Natural killer cell treated with Interleukin-12 subunit alpha and Interleukin-12 subunit beta and Interleukin-15 and Interleukin-18, amount 100 ng/mL, for 72 hours (primary cell): ENCODE measurements at regions not wholly inside any gene's neighbourhood (a gene's known extent, or its start where the extent isn't known, plus 50 kb on each side); places are given as distances from the start of the nearest gene placed in this dataset.

Experiments
- ATAC-seq, 2 donors: fragments of 150-1000 bp; cut with Tn5 transposase in 1 of 2; sonication (Bioruptor Pico), chemical (Tn5 transposase) in 1 of 2; 2 replicates each; pipeline ENCODE4 v1.10.0; 2021
- DNase-seq: peaks from one replicate; pipeline ENCODE4 v3.0.0; 2022; ENCODE audit warnings: low spot score
- H3K27ac Mint-ChIP-seq, 2 donors: 1 replicate in 1 of 2; 2 replicates in 1 of 2; pipeline ENCODE4 v1.8.0; 2022; ENCODE audit warnings: mixed read lengths in 2 of 2, mild to moderate bottlenecking in 1 of 2, moderate library complexity in 1 of 2
- H3K27me3 Mint-ChIP-seq, 2 donors: 1 replicate in 1 of 2; 2 replicates in 1 of 2; pipeline ENCODE4 v1.8.0; 2022; ENCODE audit warnings: mixed read lengths in 2 of 2
- H3K36me3 Mint-ChIP-seq: one replicate; pipeline ENCODE4 v1.8.0; 2022; ENCODE audit warnings: mixed read lengths
- H3K4me1 Mint-ChIP-seq, 2 donors: 1 replicate in 1 of 2; 2 replicates in 1 of 2; pipeline ENCODE4 v1.8.0; 2022; ENCODE audit warnings: low read depth in 2 of 2, mixed read lengths in 2 of 2, mild to moderate bottlenecking in 1 of 2
- H3K4me3 Mint-ChIP-seq: one replicate; pipeline ENCODE4 v1.8.0; 2022; ENCODE audit warnings: mixed read lengths
- H3K9me3 Mint-ChIP-seq: 2 replicates; pipeline ENCODE4 v1.8.0; 2022; ENCODE audit warnings: mixed read lengths

DNA sequence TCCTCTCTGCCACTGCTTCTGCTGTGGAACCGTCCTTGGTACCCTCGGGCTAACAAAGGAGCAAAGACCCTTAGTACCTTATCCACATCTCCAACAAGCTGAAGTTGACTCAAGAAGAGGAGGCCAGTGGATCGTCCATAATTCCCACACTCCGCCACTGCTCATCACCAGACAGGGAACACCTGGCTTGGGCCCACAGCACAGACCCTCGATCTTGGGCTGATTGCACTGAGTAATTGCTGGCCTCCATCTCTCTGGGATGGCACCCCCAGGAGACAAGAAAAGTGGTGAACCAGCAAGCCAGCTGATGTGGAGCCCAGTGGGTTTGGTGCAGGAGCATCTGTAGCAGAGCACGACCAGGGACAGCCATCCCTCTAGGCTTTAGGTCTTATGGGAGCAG, 109.4 kb upstream of the GRIK2 start:
- ATAC-seq (no peak), DNase-seq (no peak)
- H3K9me3 Mint-ChIP-seq, result peaks cover 9% of the 10 kb centered on the region
- H3K36me3 Mint-ChIP-seq, result no peaks in the 10 kb centered on the region
- no peak overlapping the region for H3K27ac Mint-ChIP-seq
- no peak overlapping the region for H3K4me3 Mint-ChIP-seq
- no peaks in the 10 kb centered on the region for H3K27me3 Mint-ChIP-seq
- no peaks in the 10 kb centered on the region for H3K4me1 Mint-ChIP-seq

DNA sequence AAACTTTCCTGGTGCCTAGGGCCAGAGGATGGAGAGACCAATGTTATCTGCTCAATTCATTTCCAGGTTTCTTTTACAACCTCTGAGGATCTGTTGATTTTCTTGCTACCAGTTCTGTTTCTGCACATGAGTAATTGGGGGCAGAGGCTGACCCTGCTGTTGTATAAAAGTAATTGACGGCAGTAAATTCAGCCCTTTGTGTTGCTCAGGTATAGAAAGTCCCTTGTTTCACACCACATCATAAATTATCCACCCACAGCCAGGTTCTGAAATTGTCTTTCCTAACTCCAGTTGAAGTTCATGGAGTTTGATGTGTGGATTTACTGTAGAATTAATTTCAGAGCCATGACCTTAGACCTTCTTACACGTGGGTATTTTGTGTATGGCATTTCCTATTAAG, 107.4 kb upstream of the GRIK2 start:
- Mint-ChIP-seq H3K36me3 (no peaks in the 10 kb centered on the region), H3K27ac (no peak overlapping the region), H3K9me3 (peaks cover 9% of the 10 kb centered on the region), H3K4me1 (no peaks in the 10 kb centered on the region), H3K4me3 (no peak overlapping the region), H3K27me3 (no peaks in the 10 kb centered on the region)
- DNase-seq, result no peak
- ATAC-seq, result no peak

DNA sequence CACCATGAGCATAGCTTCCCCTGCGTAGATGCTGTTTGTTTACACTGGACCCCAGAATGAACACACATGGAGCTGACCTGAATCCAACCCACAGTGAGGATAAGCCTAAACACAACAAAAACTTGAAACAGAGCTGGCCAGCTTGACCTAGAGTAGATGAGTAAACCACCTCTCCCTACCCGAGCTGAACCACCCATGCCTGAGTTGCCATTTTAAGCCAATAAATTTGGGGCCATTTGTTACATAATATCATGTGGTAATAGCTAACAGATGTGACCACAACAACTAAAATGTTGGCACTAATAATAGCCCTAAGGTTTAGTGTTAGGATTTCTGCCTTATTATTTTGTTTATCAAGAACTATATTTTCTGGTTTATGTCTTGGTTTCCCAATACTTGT, 103.2 kb upstream of the GRIK2 start:
- Mint-ChIP-seq H3K27me3 (no peaks in the 10 kb centered on the region), H3K9me3 (peaks cover 26% of the 10 kb centered on the region), H3K27ac (no peak overlapping the region), H3K4me3 (no peak overlapping the region), H3K36me3 (no peaks in the 10 kb centered on the region), H3K4me1 (no peaks in the 10 kb centered on the region)
- no peak for DNase-seq
- no peak for ATAC-seq

DNA sequence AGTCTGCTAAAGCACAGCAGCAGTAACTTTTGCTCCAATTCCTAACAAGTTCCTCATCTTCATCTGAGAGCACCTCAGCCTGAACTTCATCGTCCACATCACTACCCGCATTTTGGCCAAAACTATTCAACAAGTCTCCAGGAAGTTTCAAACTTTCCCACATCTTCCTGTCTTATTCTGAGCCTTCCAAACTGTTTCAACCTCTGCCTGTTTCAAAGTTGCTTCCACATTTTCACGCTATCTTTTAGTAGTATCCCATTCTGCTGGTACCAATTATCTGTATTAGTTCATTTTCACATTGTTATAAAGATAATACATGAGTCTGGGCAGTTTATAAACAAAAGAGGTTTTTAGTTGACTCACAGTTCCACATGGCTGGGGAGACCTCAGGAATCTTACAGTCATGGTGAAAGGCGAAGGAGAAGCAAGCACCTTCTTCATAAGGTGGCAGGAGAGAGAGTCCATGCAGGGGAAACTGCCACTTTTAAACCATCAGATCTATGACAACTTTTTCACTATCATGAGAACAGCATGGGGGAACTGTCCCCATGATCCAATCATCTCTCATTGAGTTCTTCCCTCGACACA, 99.4 kb upstream of the GRIK2 start:
- Mint-ChIP-seq H3K9me3 (peaks cover 21% of the 10 kb centered on the region), H3K4me3 (no peak overlapping the region), H3K27me3 (no peaks in the 10 kb centered on the region), H3K27ac (no peak overlapping the region), H3K4me1 (no peaks in the 10 kb centered on the region), H3K36me3 (no peaks in the 10 kb centered on the region)
- ATAC-seq (no peak), DNase-seq (no peak)

DNA sequence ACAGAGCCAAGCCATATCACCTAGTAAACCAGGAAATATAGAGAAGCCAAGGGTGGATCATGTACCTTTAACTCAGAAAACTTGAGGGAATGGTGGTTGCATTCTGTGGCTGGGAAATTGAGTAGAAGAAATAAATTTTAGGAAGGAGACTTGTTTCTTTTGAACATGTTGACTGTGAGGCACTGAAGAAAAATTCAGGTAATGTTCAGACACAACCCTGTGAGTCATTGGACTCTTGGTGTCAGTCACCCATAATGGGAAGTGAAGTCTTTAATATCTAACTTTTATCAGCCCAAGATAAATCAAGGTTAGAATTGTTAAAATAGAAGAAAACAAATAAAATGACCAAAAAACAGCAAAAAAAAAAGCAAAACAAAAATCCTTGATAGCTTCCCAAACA, 98.8 kb upstream of the GRIK2 start:
- Mint-ChIP-seq H3K27ac (no peak overlapping the region), H3K27me3 (no peaks in the 10 kb centered on the region), H3K4me1 (no peaks in the 10 kb centered on the region), H3K4me3 (no peak overlapping the region), H3K9me3 (peaks cover 21% of the 10 kb centered on the region), H3K36me3 (no peaks in the 10 kb centered on the region)
- DNase-seq (no peak), ATAC-seq (no peak)

DNA sequence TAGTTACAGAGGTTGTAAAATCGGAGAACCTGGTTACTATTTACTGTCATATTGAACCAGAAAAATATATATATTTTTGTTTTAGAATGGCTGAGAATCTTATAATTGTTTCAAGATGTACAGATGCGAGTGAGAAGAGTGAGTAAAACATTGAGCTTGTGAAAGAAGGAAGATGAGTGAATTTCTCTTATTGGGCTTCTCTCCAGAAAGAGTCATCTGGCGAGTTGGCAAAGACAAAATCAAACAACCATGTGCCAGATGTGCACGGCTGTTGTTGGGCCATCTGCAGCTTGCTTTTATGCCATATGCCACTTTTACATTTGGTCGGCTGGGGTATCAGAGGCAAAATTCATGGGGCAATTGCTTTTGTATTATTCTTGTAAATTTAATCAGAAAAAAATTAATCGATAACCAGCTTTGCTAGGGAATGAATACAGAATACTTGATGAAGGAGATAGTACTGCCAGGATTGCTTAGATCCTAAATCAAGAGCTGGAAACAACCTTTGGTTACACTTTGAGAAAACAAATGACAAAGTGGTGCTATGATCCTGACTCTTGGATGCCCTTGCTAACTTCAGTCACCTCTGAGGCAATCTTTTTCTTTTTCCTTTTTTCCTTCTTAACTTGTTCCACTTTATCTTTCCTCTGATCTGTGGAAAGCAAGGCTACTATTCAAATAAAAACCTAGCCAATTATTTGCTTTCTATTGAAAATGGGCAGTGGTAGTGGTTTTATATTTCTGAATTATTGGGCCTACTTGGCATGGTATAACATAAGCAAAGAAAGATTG, 97.1 kb upstream of the GRIK2 start:
- peaks cover 6% of the 10 kb centered on the region for H3K36me3 Mint-ChIP-seq

DNA sequence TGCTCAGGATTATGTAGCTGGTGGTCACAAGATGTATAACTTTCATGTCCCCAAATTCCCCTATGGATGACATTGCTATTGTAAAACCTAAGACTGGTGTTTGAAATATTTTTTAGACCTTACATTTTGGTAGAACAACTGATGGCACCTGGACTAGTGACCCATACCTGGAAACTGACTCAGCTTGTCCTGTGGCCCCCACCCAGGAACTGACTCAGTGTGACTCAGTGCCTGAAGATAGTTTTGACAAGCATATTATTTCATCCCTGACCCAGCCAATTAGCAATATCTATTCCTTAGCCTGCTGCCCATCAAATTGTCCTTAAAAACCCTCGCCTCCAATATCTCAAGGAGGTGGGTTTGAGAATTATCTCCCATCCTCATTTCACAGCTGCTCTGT, 90.9 kb upstream of the GRIK2 start:
- ATAC-seq (no peak), DNase-seq (no peak)
- Mint-ChIP-seq H3K36me3 (peaks cover 11% of the 10 kb centered on the region), H3K9me3 (peaks cover 30% of the 10 kb centered on the region), H3K4me3 (no peak overlapping the region), H3K4me1 (no peaks in the 10 kb centered on the region), H3K27me3 (no peaks in the 10 kb centered on the region), H3K27ac (no peak overlapping the region)

More for the DNA sequence above, 97.1 kb upstream of the GRIK2 start:
- H3K9me3 Mint-ChIP-seq, result peaks cover 26% of the 10 kb centered on the region
- no peaks in the 10 kb centered on the region for H3K4me1 Mint-ChIP-seq
- ATAC-seq (no peak), DNase-seq (no peak)
- no peak overlapping the region for H3K4me3 Mint-ChIP-seq
- no peaks in the 10 kb centered on the region for H3K27me3 Mint-ChIP-seq
- no peak overlapping the region for H3K27ac Mint-ChIP-seq

DNA sequence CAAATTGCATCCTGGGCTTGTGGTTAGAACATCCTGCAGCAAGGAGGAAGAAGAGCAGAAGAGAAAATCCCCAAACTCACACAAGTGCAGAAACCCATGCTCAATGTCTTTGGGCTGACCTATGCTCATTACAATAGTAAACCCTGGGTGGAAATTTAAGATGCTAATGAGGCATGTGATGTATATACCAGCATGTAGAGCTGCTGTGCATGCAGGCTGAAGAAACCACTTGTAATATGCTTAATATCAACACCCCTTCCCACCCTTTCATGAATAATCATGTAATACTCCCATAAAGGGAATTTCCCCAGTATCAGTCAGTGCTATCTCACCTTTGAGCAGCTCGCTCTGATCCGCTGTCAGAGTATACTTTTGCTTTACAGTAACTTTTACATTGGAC, 90.0 kb upstream of the GRIK2 start:
- Mint-ChIP-seq H3K36me3 (peaks cover 11% of the 10 kb centered on the region), H3K9me3 (peaks cover 30% of the 10 kb centered on the region), H3K27me3 (no peaks in the 10 kb centered on the region), H3K4me1 (no peaks in the 10 kb centered on the region), H3K4me3 (no peak overlapping the region), H3K27ac (no peak overlapping the region)
- ATAC-seq (no peak), DNase-seq (no peak)

DNA sequence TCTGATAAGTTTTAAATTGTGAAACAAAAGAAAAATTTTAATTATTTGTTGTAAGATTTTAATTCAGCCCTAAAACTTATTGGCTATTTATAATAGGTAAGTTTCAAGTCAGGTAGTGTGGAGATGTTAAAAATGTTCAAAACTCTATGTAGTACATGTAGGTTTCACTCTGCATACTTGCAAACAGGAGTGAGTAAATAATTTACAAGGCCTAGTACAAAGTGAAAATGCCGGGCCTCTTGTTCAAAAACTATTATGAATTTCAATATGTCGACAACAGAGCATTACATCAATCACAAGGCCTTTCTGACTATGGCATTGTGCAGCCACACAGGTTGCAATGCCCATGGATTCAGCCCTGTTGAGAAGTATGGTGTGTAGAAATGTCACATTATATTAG, 80.9 kb upstream of the GRIK2 start:
- Mint-ChIP-seq H3K4me3 (no peak overlapping the region), H3K36me3 (no peaks in the 10 kb centered on the region), H3K27ac (no peak overlapping the region), H3K4me1 (no peaks in the 10 kb centered on the region), H3K9me3 (no peaks in the 10 kb centered on the region), H3K27me3 (no peaks in the 10 kb centered on the region)
- no peak for ATAC-seq
- DNase-seq, result no peak

DNA sequence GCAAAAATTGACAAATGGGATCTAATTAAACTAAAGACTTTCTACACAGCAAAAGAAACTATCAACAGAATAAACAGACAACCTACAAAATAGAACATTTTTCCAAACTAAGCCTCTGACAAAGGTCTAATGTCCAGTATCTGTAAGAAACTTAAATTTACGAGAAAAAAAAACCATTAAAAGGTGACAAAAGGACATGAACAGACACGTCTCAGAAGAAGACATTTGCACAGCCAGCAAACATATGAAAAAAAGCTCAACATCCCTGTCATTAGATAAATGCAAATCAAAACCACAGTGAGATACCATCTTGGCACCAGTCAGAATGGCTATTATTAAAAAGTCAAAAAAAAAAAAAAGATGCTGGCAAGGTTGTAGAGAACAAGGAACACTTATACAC, 70.6 kb upstream of the GRIK2 start:
- no peak overlapping the region for H3K27ac Mint-ChIP-seq
- no peaks in the 10 kb centered on the region for H3K36me3 Mint-ChIP-seq
- ATAC-seq (no peak), DNase-seq (no peak)
- H3K27me3 Mint-ChIP-seq, result no peaks in the 10 kb centered on the region
- H3K4me1 Mint-ChIP-seq, result no peaks in the 10 kb centered on the region
- peaks cover 16% of the 10 kb centered on the region for H3K9me3 Mint-ChIP-seq
- no peak overlapping the region for H3K4me3 Mint-ChIP-seq

DNA sequence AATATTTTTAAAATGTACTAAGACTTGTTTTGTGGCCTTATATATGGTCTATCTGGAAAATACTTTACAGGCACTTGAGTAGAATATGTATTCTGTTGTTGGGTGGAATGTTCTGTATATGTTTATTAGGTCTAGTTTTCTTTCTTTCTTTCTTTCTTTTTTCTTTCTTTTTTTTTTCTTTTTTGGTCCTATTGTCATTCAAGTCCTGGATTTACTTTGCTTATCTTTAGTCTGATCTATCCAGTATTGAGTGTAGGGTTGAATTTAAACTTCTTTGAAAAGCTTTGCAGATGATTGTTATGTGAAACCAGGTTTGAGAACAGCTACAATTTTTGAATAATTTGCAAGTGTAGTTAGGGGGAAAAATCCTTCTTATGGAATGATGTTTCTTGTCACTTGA, 67.1 kb upstream of the GRIK2 start:
- Mint-ChIP-seq H3K27ac (no peak overlapping the region), H3K36me3 (no peaks in the 10 kb centered on the region), H3K27me3 (no peaks in the 10 kb centered on the region), H3K4me1 (no peaks in the 10 kb centered on the region), H3K4me3 (no peak overlapping the region), H3K9me3 (peaks cover 11% of the 10 kb centered on the region)
- ATAC-seq (no peak), DNase-seq (no peak)

DNA sequence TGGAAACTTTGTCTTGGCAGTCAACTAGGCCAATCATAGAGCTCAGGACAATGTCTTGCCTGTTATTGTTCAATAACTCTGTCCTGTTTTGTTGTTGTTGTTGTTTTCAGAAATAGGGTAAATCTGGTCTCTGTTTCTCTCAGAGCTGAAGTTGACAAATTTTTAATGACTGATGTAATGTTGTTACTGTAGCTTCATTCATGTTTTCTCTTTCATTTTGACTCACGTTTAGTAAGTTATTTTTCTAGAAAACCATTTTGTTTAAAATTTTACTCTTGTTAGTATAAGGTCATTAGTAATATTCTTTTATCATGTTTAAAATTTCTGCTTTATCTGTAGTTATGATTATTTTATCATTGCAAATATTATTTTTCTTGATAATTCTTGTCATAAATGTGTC, 51.6 kb upstream of the GRIK2 start:
- no peak overlapping the region for H3K4me3 Mint-ChIP-seq
- H3K9me3 Mint-ChIP-seq, result peaks cover 6% of the 10 kb centered on the region
- H3K27me3 Mint-ChIP-seq, result no peaks in the 10 kb centered on the region
- ATAC-seq (no peak), DNase-seq (no peak)
- H3K27ac Mint-ChIP-seq, result no peak overlapping the region
- H3K36me3 Mint-ChIP-seq, result peaks cover 12% of the 10 kb centered on the region
- H3K4me1 Mint-ChIP-seq, result no peaks in the 10 kb centered on the region
